Lung (tissue), 9 donors: ENCODE measurements at regions not wholly inside any gene's neighbourhood (a gene's known extent, or its start where the extent isn't known, plus 50 kb on each side); places are given as distances from the start of the nearest gene placed in this dataset.
"Not testable (repeated sequence)": the region's sequence is repeated elsewhere in the genome, so short reads cannot be mapped to it uniquely, and the experiment has no call there.

Experiments used
- ATAC-seq: fragments of 200-7000 bp; cut with Tn5 transposase; one replicate; pipeline ENCODE4 v1.9.1; 2020; ENCODE audit warnings: moderate number of reproducible peaks; ENCODE audit not compliant: insufficient read depth, low FRiP score
- DNase-seq, 3 donors: peaks; one replicate each; pipeline ENCODE4 v3.0.0-alpha.2; 2013 to 2017
- H3K27ac ChIP-seq, 2 donors: one replicate each; pipeline ENCODE4 v1.5.1; 2013; ENCODE audit warnings: mild to moderate bottlenecking in 2 of 2, moderate library complexity in 2 of 2, control low read depth in 1 of 2, inconsistent platforms in 1 of 2, low read depth in 1 of 2, low read length in 1 of 2
- H3K27me3 ChIP-seq, 3 donors: one replicate each; pipeline ENCODE4 v1.5.1; 2013; ENCODE audit warnings: low read length in 2 of 3; ENCODE audit not compliant: control insufficient read depth in 3 of 3, insufficient read depth in 3 of 3
- H3K36me3 ChIP-seq, 4 donors: one replicate each; pipeline ENCODE4 v1.5.1; 2013; ENCODE audit warnings: low read length in 4 of 4, mild to moderate bottlenecking in 1 of 4, moderate library complexity in 1 of 4; ENCODE audit not compliant: control insufficient read depth in 4 of 4, insufficient read depth in 4 of 4
- H3K4me1 ChIP-seq, 5 donors: one replicate each; pipeline ENCODE4 v1.5.1; 2013; ENCODE audit warnings: low read length in 5 of 5, mild to moderate bottlenecking in 2 of 5, moderate library complexity in 1 of 5; ENCODE audit not compliant: control insufficient read depth in 5 of 5, insufficient read depth in 5 of 5
- H3K4me3 ChIP-seq: one replicate; pipeline ENCODE4 v1.5.1; 2013; ENCODE audit warnings: mild to moderate bottlenecking, control low read depth, moderate library complexity
- H3K9ac ChIP-seq, 2 donors: one replicate each; pipeline ENCODE4 v1.5.1; 2013; ENCODE audit warnings: low read length in 2 of 2, control low read depth in 1 of 2; ENCODE audit not compliant: insufficient read depth in 1 of 2
- H3K9me3 ChIP-seq, 4 donors: one replicate each; pipeline ENCODE4 v1.5.1; 2013; ENCODE audit warnings: low read length in 3 of 4, mild to moderate bottlenecking in 1 of 4, moderate library complexity in 1 of 4; ENCODE audit not compliant: control insufficient read depth in 4 of 4, insufficient read depth in 3 of 4
- WGBS, 2 donors: extraction: QIAGEN DNeasy Blood & Tissue Kit; methylation state at CpG; one replicate each; pipeline ENCODE4 v1.1.7; 2013; 5-methylcytosine and 5-hydroxymethylcytosine counted together
- donor health status: Bipolar disorder and iron deficiency.
- donor health status: healthy.
- donor health status: DM: yes; HTN: yes; CAD: no.

DNA sequence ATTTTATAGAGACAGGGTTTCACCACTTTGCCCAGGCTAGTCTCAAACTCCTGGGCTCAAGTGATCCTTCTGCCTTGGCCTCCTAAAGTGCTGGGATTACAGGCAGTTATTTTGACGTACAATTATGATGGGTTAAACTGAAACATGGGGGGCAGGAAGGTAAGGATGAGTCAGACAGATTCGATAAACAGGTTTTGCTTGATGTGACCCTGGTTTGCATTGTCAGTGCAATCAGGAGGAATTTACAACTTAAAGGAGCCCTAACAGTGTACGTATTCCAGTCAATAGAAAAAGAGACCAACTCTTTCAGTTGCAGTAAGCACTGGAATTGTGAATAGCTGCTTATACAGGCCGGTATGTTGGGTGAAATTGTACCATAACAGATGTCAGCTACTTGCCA, 246.3 kb upstream of the NOTCH2NLA start:
- not testable (repeated sequence) for H3K36me3 ChIP-seq, DNase-seq, H3K27ac ChIP-seq, H3K4me1 ChIP-seq, H3K9ac ChIP-seq, H3K4me3 ChIP-seq, H3K27me3 ChIP-seq, ATAC-seq, H3K9me3 ChIP-seq
- 82 to 91% methylated on average over 4 of the region's 4 CpGs for WGBS, 2 donors

DNA sequence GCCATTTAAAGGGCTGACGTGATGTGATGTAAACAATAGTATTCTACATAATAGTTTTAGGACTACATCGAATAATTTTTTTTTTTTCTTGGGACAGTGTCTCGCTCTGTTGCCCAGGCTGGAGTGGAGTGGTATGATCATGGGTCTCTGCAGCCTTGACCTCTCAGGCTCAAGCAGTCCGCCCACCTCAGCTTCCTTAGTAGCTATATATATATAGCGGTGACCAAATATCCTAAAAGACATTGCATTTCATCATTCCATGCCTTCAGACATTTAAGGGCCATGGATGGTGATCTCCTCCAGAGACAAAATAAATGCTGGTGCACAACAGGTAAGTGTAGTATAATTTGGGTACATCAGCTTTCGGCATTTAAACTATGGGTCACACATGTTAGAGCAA, 245.4 kb upstream of the NOTCH2NLA start:
- not testable (repeated sequence) for H3K27me3 ChIP-seq, ATAC-seq, H3K9me3 ChIP-seq, DNase-seq, H3K4me3 ChIP-seq, H3K27ac ChIP-seq, H3K4me1 ChIP-seq, H3K9ac ChIP-seq, H3K36me3 ChIP-seq
- 94 to 95% methylated on average over 6 of the region's 6 CpGs for WGBS, 2 donors

DNA sequence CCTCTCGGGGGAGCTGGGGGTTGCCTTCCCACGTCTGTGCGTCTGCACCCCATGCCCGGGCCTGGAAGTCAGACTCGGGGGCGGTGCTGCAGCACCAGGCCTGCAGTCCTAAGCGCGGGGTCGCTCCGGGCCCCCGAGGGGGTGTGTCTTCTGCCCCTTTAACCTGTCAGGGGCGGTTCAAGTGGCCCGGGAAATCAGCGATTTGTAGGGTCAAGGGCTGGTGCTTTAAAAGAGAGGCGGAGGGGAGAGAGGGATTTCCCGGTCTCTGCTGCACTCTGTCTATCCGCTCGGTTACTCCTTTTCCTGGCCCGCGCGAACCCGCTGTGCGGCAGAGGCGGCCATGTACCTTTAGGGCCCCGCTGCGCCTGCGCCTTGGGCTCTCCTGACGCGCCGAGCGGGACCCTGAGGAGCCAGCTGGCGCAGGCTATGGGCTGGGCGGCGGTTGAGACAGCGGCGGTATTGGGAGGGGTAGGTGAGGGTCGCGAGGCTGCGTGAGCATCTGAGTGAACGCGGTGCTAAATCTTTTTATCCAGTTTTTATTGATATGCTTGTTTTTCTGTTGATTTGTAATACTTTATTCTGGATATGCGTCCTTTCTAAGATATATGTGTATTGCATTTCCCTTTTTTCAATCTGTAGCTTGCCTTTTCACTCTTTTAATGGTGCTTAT, 243.5 kb upstream of the NOTCH2NLA start:
- 2 to 4% methylated on average over 33 to 42 of the region's 42 CpGs for WGBS, 2 donors
- not testable (repeated sequence) for H3K9me3 ChIP-seq, H3K4me3 ChIP-seq, H3K36me3 ChIP-seq, H3K4me1 ChIP-seq, H3K27ac ChIP-seq, H3K27me3 ChIP-seq
- H3K9ac ChIP-seq, result peak overlapping the region in 1 of 2 donors; percentile 25
- ATAC-seq (peak; percentile 79), DNase-seq (peak; percentile 77 to 82 (median 80))

DNA sequence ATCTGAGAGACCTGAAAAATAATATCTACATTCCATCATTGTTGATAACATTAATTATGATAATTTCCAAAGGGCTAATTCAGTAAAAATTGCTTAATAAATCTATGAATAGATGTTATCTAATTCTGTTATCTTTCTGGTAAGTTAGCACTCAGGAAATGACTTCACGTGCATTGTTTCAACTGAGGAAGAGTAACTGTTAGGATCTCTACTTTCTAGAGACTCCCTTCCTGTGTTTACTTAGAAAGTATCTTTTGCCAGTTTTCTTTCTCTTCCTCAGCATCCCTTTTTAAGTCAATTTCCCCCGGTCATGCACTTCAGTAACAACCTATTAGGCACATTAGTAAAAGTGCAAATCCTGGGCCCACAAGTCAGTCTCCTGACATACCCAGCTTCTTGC, 231.1 kb upstream of the NOTCH2NLA start:
- H3K36me3 ChIP-seq, H3K4me1 ChIP-seq, H3K27ac ChIP-seq, DNase-seq, H3K9me3 ChIP-seq, ATAC-seq, H3K27me3 ChIP-seq, H3K9ac ChIP-seq, H3K4me3 ChIP-seq: not testable (repeated sequence)
- no CpG with 5 or more reads among the region's 2 CpGs for WGBS, 2 donors

DNA sequence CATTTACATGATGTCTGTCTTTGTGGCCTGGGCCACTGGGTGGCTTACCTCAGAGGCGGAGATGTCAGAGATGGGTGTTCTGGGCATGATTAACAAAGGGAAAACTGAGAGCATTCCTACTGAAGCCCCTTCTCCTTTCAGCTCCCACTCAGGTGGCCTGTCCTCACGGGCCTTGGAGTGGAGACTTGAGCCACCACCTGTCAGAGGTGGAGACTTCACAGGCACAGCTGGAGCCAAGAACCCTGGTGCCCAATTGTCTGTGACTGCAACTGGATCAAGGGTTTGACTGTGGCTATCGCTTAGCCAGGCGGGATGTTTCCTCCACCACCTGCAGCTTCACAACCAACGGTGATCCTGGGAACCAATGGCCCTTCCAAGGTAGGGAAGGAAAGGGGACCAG, 230.5 kb upstream of the NOTCH2NLA start:
- not testable (repeated sequence) for H3K27ac ChIP-seq, H3K4me1 ChIP-seq, H3K9ac ChIP-seq, H3K9me3 ChIP-seq, H3K4me3 ChIP-seq, ATAC-seq, H3K27me3 ChIP-seq, DNase-seq, H3K36me3 ChIP-seq
- 65 to 89% methylated on average over 4 to 5 of the region's 5 CpGs for WGBS, 2 donors

DNA sequence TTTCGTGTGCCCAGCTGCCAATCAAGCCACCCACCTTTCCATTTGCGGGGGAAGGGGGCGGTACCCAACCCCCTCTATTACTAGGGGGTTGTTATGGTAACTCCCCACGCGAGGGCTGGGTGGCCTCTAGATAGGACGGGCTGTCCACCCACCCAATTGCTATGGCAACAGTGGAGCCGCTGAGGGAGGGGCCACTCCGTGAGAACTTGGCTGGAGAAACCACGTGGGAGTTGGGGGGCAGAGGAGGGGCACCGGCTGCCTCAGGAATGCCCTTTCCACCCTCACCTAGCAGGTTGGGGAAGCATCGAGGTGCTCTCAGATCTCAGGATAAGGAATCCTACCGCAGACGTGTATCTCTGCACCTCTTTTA, 220.0 kb upstream of the NOTCH2NLA start:
- not testable (repeated sequence) for H3K36me3 ChIP-seq, H3K4me1 ChIP-seq, H3K27me3 ChIP-seq, H3K9ac ChIP-seq, ATAC-seq, H3K9me3 ChIP-seq, H3K4me3 ChIP-seq, DNase-seq, H3K27ac ChIP-seq
- WGBS, 2 donors, result 0% methylated on average over 1 of the region's 13 CpGs; no CpG with 5 or more reads in 1 of the 2 donors
